ENCODE measurements at regions not wholly inside any gene's neighbourhood (a gene's known extent, or its start where the extent isn't known, plus 50 kb on each side); places are given as distances from the start of the nearest gene placed in this dataset.

- TF ChIP-seq CTCF (IDR thresholded peaks at IDR 0.05; ENCODE audit: extremely low read depth in 1 of 2, insufficient read depth in 1 of 2, low read depth in 1 of 2, low read length in 2 of 2) (no peak), EZH2 (IDR thresholded peaks at IDR 0.05; ENCODE audit: borderline replicate concordance, low read depth, low read length, severe bottlenecking) (no peak), POLR2AphosphoS5 (IDR thresholded peaks at IDR 0.05; ENCODE audit: insufficient read depth, low read depth, low read length) (no peak)
Observed at GRCh38 chr7:88449410-88449809, 142.7 kb upstream of the STEAP4 start.
